GM12864 (cell line): ENCODE measurements at regions not wholly inside any gene's neighbourhood (a gene's known extent, or its start where the extent isn't known, plus 50 kb on each side); places are given as distances from the start of the nearest gene placed in this dataset.

ENCODE experiments used
- DNase-seq: peaks from one replicate; pipeline ENCODE4 v3.0.0-alpha.2; 2011; ENCODE audit warnings: low read depth
- H3K4me3 ChIP-seq: 2 replicates; pipeline ENCODE4 v1.5.1; 2011; ENCODE audit warnings: mild to moderate bottlenecking, low read depth, low read length, control low read depth
- CTCF ChIP-seq: IDR thresholded peaks from 2 replicates; pipeline ENCODE4 v1.5.1; 2011; ENCODE audit warnings: low read depth, mild to moderate bottlenecking, moderate library complexity, low read length, control low read depth, inconsistent platforms; ENCODE audit errors: missing control alignments

- TF ChIP-seq CTCF: no peak
- DNase-seq: no peak
- H3K4me3 ChIP-seq: no peak overlapping the region
These were observed 465.0 kb upstream of the ROBO1 start for GRCh38 chr3:80232760-80233159.

GRCh38 chr3:80230962-80231361 lies 463.2 kb upstream of the ROBO1 start:
- no peak for TF ChIP-seq CTCF
- no peak overlapping the region for H3K4me3 ChIP-seq

GRCh38 chr3:80227216-80227615 lies 459.4 kb upstream of the ROBO1 start:
- H3K4me3 ChIP-seq: no peak overlapping the region
- DNase-seq: no peak
- TF ChIP-seq CTCF: no peak

More at GRCh38 chr3:80230962-80231361, 463.2 kb upstream of the ROBO1 start:
- no peak for DNase-seq

GRCh38 chr3:80215191-80215590 lies 447.4 kb upstream of the ROBO1 start:
- no peak for DNase-seq
- H3K4me3 ChIP-seq: no peak overlapping the region
- no peak for TF ChIP-seq CTCF

- no peak for DNase-seq
- TF ChIP-seq CTCF: no peak
- H3K4me3 ChIP-seq: no peak overlapping the region
These were observed 445.3 kb upstream of the ROBO1 start for GRCh38 chr3:80213086-80213485.

- TF ChIP-seq CTCF: no peak
- H3K4me3 ChIP-seq: no peak overlapping the region
- DNase-seq: no peak
These were observed 425.1 kb upstream of the ROBO1 start for GRCh38 chr3:80192936-80193335.

GRCh38 chr3:80190051-80190450 lies 422.3 kb upstream of the ROBO1 start:
- DNase-seq: no peak
- H3K4me3 ChIP-seq: no peak overlapping the region
- no peak for TF ChIP-seq CTCF
